NT2/D1 (cell line): ENCODE measurements at regions not wholly inside any gene's neighbourhood (a gene's known extent, or its start where the extent isn't known, plus 50 kb on each side); places are given as distances from the start of the nearest gene placed in this dataset.
"Not testable (repeated sequence)": the region's sequence is repeated elsewhere in the genome, so short reads cannot be mapped to it uniquely, and the experiment has no call there.

Experiments
- SUZ12 ChIP-seq: IDR thresholded peaks from 2 replicates; pipeline ENCODE4 v1.6.1; 2011; ENCODE audit not compliant: insufficient read length, insufficient read depth; ENCODE audit errors: extremely low read depth
- YY1 ChIP-seq: IDR thresholded peaks from 2 replicates; pipeline ENCODE4 v1.6.1; 2011; ENCODE audit not compliant: insufficient read length, insufficient read depth
- ZNF274 ChIP-seq: IDR thresholded peaks from 2 replicates; pipeline ENCODE4 v1.6.1; 2011; ENCODE audit warnings: mild to moderate bottlenecking, low read depth, low read length

- not testable (repeated sequence) for TF ChIP-seq YY1, SUZ12, ZNF274
Observed at GRCh38 chr5:85431726-85432125, 1047.0 kb upstream of the EDIL3 start.
